Retinal pigment epithelial cell (primary cell): ENCODE measurements at regions not wholly inside any gene's neighbourhood (a gene's known extent, or its start where the extent isn't known, plus 50 kb on each side); places are given as distances from the start of the nearest gene placed in this dataset.
A peak's percentile ranks its signal among the peaks of the same experiment; 100 is the strongest.

ENCODE experiments used
- DNase-seq: peaks from one replicate; pipeline ENCODE4 v3.0.0-alpha.2; 2010; ENCODE audit warnings: low read depth
- H3K4me3 ChIP-seq: 2 replicates; pipeline ENCODE4 v1.5.1; 2011; ENCODE audit warnings: mild to moderate bottlenecking, low read length, control low read depth, moderate library complexity
- CTCF ChIP-seq: conservative IDR thresholded peaks from 2 replicates; pipeline ENCODE4 v1.5.1; 2011; ENCODE audit warnings: low read depth, low read length, control low read depth, inconsistent platforms

DNA sequence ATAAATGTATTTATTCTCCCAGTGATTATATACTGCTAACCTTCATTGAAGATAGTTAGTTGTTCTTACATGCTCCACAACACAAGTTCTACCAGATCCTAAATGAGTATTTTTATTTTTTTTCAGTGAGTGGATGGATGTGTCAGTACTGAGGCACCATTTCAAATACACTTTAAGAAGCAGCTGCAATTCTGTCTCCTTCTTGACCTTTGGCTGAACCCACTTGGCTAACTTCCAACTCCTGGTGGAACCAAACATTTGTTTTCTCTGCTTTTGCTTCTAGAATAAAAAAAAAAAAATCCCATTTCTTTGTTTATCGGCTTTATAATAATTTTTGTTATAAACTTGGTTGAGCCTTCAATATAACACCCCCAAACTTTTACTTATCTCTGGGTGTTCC, 458.3 kb upstream of the MAP3K7 start:
- no peak for TF ChIP-seq CTCF
- peak; percentile 65 for DNase-seq
- H3K4me3 ChIP-seq, result no peak overlapping the region

DNA sequence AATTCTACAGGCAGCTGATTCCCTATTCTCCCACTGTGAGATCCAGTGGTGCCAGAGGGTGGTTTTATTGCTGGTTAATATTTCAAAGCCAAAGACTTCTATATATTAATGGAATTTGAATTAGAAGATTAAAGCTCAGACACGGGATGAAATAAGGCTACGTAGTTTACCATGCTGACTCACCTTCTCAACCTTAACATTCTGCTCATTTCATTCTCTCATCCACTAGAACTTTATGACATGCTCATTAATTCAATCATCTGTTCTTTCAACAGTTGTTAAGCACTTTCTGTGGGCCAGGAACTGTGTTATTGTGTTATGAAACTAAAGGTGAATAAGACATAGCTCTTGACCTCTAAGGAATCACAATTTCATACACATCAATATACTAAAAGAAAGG, 456.9 kb upstream of the MAP3K7 start:
- TF ChIP-seq CTCF, result no peak
- DNase-seq, result peak; percentile 85
- no peak overlapping the region for H3K4me3 ChIP-seq

DNA sequence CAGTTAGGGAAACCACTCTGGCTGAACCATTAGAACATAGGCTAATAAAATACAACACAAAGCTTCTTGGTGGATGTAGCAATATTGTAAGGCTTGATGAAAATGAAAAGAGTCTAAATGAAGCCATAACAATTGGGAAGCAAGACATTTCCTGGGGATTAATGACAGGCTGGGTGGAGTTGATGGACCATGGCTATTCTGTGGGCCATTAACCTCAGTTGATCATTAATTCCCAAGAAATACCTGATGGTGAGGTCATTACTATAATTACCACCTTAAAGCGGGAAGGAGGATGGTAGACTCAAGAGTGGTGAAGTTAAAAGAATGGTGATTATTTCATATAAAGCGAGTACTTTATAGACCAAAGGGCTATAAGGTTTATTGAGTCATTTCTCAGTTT, 455.8 kb upstream of the MAP3K7 start:
- H3K4me3 ChIP-seq, result no peak overlapping the region
- TF ChIP-seq CTCF, result no peak
- no peak for DNase-seq

- TF ChIP-seq CTCF, result no peak
- no peak for DNase-seq
- H3K4me3 ChIP-seq, result no peak overlapping the region
These were observed 447.1 kb upstream of the MAP3K7 start for GRCh38 chr6:91033964-91034363.

GRCh38 chr6:91031581-91031980, 444.7 kb upstream of the MAP3K7 start:
- H3K4me3 ChIP-seq, result no peak overlapping the region
- TF ChIP-seq CTCF, result no peak
- DNase-seq, result no peak

DNA sequence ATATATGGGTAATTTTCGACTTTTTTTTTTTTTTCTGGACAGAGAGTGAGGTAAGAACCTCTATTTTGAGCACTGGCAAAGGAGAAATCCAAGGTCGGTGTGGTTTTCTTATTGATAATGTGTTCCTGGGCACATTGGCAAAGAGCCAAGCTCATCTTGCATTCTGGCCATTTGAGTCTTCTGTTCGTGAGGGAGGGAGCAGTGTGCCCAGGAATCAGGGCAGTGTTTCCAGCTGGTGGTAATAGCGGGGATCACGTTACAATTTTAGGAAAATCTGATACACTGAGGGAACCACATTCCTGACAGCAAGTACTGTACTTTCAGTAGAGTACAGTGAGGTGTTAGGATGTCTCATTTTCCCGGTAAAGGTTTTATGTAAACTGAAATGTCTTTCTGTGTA, 442.3 kb upstream of the MAP3K7 start:
- H3K4me3 ChIP-seq, result no peak overlapping the region
- DNase-seq, result no peak
- TF ChIP-seq CTCF, result no peak

GRCh38 chr6:91023529-91023928, 436.7 kb upstream of the MAP3K7 start:
- DNase-seq, result no peak
- no peak overlapping the region for H3K4me3 ChIP-seq
- no peak for TF ChIP-seq CTCF
